ENCODE measurements at regions not wholly inside any gene's neighbourhood (a gene's known extent, or its start where the extent isn't known, plus 50 kb on each side); places are given as distances from the start of the nearest gene placed in this dataset.

GRCh38 chr6:133837801-133838349, 51.0 kb upstream of the TCF21 start:
- TF ChIP-seq CTCF (IDR thresholded peaks at IDR 0.05; ENCODE audit: insufficient read depth, low read depth, low read length) (peak; percentile 55), EZH2 (IDR thresholded peaks at IDR 0.05; ENCODE audit: insufficient read depth, low read length) (no peak)
